ENCODE measurements at regions not wholly inside any gene's neighbourhood (a gene's known extent, or its start where the extent isn't known, plus 50 kb on each side); places are given as distances from the start of the nearest gene placed in this dataset.

GRCh38 chr1:219669042-219669441 is 56.1 kb upstream of the ZC3H11B start:
- H3K27me3 ChIP-seq (ENCODE audit: low read depth) = no peaks in the 10 kb centered on the region
- intact Hi-C loops (cut with DNase I) = no loop called here
- no peaks in the 10 kb centered on the region for H3K36me3 ChIP-seq
- H3K4me1 ChIP-seq = no peaks in the 10 kb centered on the region
- H3K27ac ChIP-seq = no peak overlapping the region
- TF ChIP-seq CTCF (IDR thresholded peaks at IDR 0.05) = no peak
- H3K9me3 ChIP-seq = no peaks in the 10 kb centered on the region
- DNase-seq (no peak), ATAC-seq (no peak)
- no peak overlapping the region for H3K4me3 ChIP-seq

GRCh38 chr1:219668446-219668845 is 55.5 kb upstream of the ZC3H11B start:
- Histone ChIP-seq H3K9me3 (no peaks in the 10 kb centered on the region), H3K4me1 (no peaks in the 10 kb centered on the region), H3K27me3 (ENCODE audit: low read depth) (no peaks in the 10 kb centered on the region), H3K4me3 (no peak overlapping the region), H3K36me3 (no peaks in the 10 kb centered on the region), H3K27ac (no peak overlapping the region)
- TF ChIP-seq CTCF (IDR thresholded peaks at IDR 0.05) = no peak
- intact Hi-C loops (cut with DNase I) = no loop called here
- DNase-seq (no peak), ATAC-seq (no peak)

GRCh38 chr1:219666242-219666641 is 53.3 kb upstream of the ZC3H11B start:
- intact Hi-C loops (cut with DNase I) = no loop called here
- no peak for TF ChIP-seq CTCF (IDR thresholded peaks at IDR 0.05)
- no peaks in the 10 kb centered on the region for H3K27me3 ChIP-seq (ENCODE audit: low read depth)
- no peak for DNase-seq
- no peaks in the 10 kb centered on the region for H3K36me3 ChIP-seq
- no peaks in the 10 kb centered on the region for H3K9me3 ChIP-seq
- no peak overlapping the region for H3K4me3 ChIP-seq
- peaks cover 3% of the 10 kb centered on the region for H3K4me1 ChIP-seq
- H3K27ac ChIP-seq = no peak overlapping the region
- ATAC-seq = no peak

- Histone ChIP-seq H3K4me1 (peaks cover 13% of the 10 kb centered on the region), H3K4me3 (no peak overlapping the region), H3K27me3 (ENCODE audit: low read depth) (peaks cover 4% of the 10 kb centered on the region), H3K9me3 (no peaks in the 10 kb centered on the region), H3K36me3 (no peaks in the 10 kb centered on the region), H3K27ac (no peak overlapping the region)
- ATAC-seq = no peak
- DNase-seq = no peak
- TF ChIP-seq CTCF (IDR thresholded peaks at IDR 0.05) = no peak
- intact Hi-C loops (cut with DNase I) = no loop called here
Measured at GRCh38 chr1:219665089-219665488, 52.2 kb upstream of the ZC3H11B start.

GRCh38 chr1:219664310-219665029 is 51.6 kb upstream of the ZC3H11B start:
- DNase-seq (no peak), ATAC-seq (no peak)
- TF ChIP-seq CTCF (IDR thresholded peaks at IDR 0.05) = no peak
- Histone ChIP-seq H3K4me3 (no peak overlapping the region), H3K27me3 (ENCODE audit: low read depth) (peaks cover 4% of the 10 kb centered on the region), H3K9me3 (no peaks in the 10 kb centered on the region), H3K36me3 (no peaks in the 10 kb centered on the region), H3K4me1 (peaks cover 14% of the 10 kb centered on the region), H3K27ac (no peak overlapping the region)
- intact Hi-C loops (cut with DNase I) = no loop called here
